GM21360 (cell line): ENCODE measurements at regions not wholly inside any gene's neighbourhood (a gene's known extent, or its start where the extent isn't known, plus 50 kb on each side); places are given as distances from the start of the nearest gene placed in this dataset.

Experiments
- ATAC-seq: cut with Tn5 transposase; IDR thresholded peaks from one replicate; pipeline ENCODE4 v1.9.1; 2021; ENCODE audit warnings: mild to moderate bottlenecking, moderate library complexity; ENCODE audit not compliant: unreplicated experiment

GRCh38 chr5:3297853-3298252 is 297.8 kb upstream of the IRX1 start:
- no peak for ATAC-seq

GRCh38 chr5:3288325-3288724 is 307.3 kb upstream of the IRX1 start:
- ATAC-seq = no peak

- no peak for ATAC-seq
Measured at GRCh38 chr5:3287516-3287915, 308.1 kb upstream of the IRX1 start.

- ATAC-seq = no peak
Measured at GRCh38 chr5:3285621-3286020, 310.0 kb upstream of the IRX1 start.

GRCh38 chr5:3284506-3284905 is 311.1 kb upstream of the IRX1 start:
- no peak for ATAC-seq

- no peak for ATAC-seq
Measured at GRCh38 chr5:3282841-3283240, 312.8 kb upstream of the IRX1 start.

GRCh38 chr5:3281366-3281765 is 314.3 kb upstream of the IRX1 start:
- no peak for ATAC-seq

- no peak for ATAC-seq
Measured at GRCh38 chr5:3278643-3279042, 317.0 kb upstream of the IRX1 start.

- peak; percentile 71 for ATAC-seq
Measured at GRCh38 chr5:3277590-3278196, 317.9 kb upstream of the IRX1 start.

- no peak for ATAC-seq
Measured at GRCh38 chr5:3276896-3277295, 318.7 kb upstream of the IRX1 start.

- no peak for ATAC-seq
Measured at GRCh38 chr5:3269395-3270169, 326.1 kb upstream of the IRX1 start.

- ATAC-seq = no peak
Measured at GRCh38 chr5:3268760-3269330, 326.8 kb upstream of the IRX1 start.

GRCh38 chr5:3266861-3267260 is 328.8 kb upstream of the IRX1 start:
- no peak for ATAC-seq

GRCh38 chr5:3265936-3266335 is 329.7 kb upstream of the IRX1 start:
- ATAC-seq = no peak

- ATAC-seq = no peak
Measured at GRCh38 chr5:3265131-3265885, 330.3 kb upstream of the IRX1 start.

- ATAC-seq = no peak
Measured at GRCh38 chr5:3262451-3262850, 333.2 kb upstream of the IRX1 start.

- no peak for ATAC-seq
Measured at GRCh38 chr5:3261081-3261480, 334.6 kb upstream of the IRX1 start.

GRCh38 chr5:3258050-3258449 is 337.6 kb upstream of the IRX1 start:
- ATAC-seq = no peak

- ATAC-seq = no peak
Measured at GRCh38 chr5:3252235-3252634, 343.4 kb upstream of the IRX1 start.

- no peak for ATAC-seq
Measured at GRCh38 chr5:3251784-3252183, 343.8 kb upstream of the IRX1 start.

- ATAC-seq = no peak
Measured at GRCh38 chr5:3249401-3249800, 346.2 kb upstream of the IRX1 start.
